ENCODE measurements at regions not wholly inside any gene's neighbourhood (a gene's known extent, or its start where the extent isn't known, plus 50 kb on each side); places are given as distances from the start of the nearest gene placed in this dataset.

- Histone ChIP-seq H4K20me1 (ENCODE audit: insufficient read depth) (no peaks in the 10 kb centered on the region), H3K27me3 (ENCODE audit: insufficient read depth, low read length) (no peaks in the 10 kb centered on the region), H3K9me3 (ENCODE audit: control insufficient read depth in 1 of 2, insufficient read depth in 1 of 2, low read depth in 1 of 2, low read length in 2 of 2) (no peaks in the 10 kb centered on the region), H2AFZ (ENCODE audit: low read depth, low read length, poor library complexity, severe bottlenecking) (no peak overlapping the region), H3K4me1 (ENCODE audit: control insufficient read depth in 1 of 2, insufficient read depth in 2 of 2, low read length in 2 of 2) (peaks cover 10 to 38% of the 10 kb centered on the region in 2 experiments), H3K9me2 (ENCODE audit: insufficient read depth) (no peaks in the 10 kb centered on the region), H3K27ac (ENCODE audit: low read depth, low read length) (no peak overlapping the region), H3K79me2 (ENCODE audit: insufficient read depth, low read length) (no peaks in the 10 kb centered on the region), H3K4me2 (ENCODE audit: low read length) (peak overlapping the region; percentile 33), H3K36me3 (ENCODE audit: control insufficient read depth in 1 of 2, insufficient read depth in 2 of 2, low read length in 2 of 2) (no peaks in the 10 kb centered on the region), H3K4me3 (replicated peaks in 1 of 2; ENCODE audit: low read depth in 1 of 2, low read length in 2 of 2) (no peak overlapping the region), H3K9ac (ENCODE audit: low read length) (no peak overlapping the region)
- intact Hi-C loops (cut with micrococcal nuclease): loop anchor here (10.0 kb wide), 1 partner anchor 65 kb away; no protein-coding TSS in a partner anchor
- RAD21 ChIA-PET (ENCODE audit: low non-redundant PET in 1 of 2, low total read pairs in 2 of 2, uncharacterized antibody in 2 of 2, unreplicated experiment in 2 of 2): no interaction called here
- BruUV-seq (replicated peaks): no TSS peak
- no peak for ATAC-seq
- TF ChIP-seq FOSL1 (IDR thresholded peaks at IDR 0.05; ENCODE audit: low read depth) (no peak), ELF1 (IDR thresholded peaks at IDR 0.05; ENCODE audit: borderline replicate concordance, low read depth) (no peak), CEBPB (IDR thresholded peaks at IDR 0.05; ENCODE audit: low read depth) (no peak), YY1 (IDR thresholded peaks at IDR 0.05; ENCODE audit: extremely low read depth, insufficient replicate concordance, low read depth, low read length) (no peak), ZFX (IDR thresholded peaks at IDR 0.05) (no peak), CTCF (IDR thresholded peaks at IDR 0.05 in 2 of 3, conservative IDR thresholded peaks at IDR 0.05 in 1 of 3; ENCODE audit: borderline replicate concordance in 1 of 3, insufficient read depth in 1 of 3, low read depth in 2 of 3, low read length in 2 of 3) (no peak), SRF (IDR thresholded peaks at IDR 0.05; ENCODE audit: low read depth) (no peak), ZBTB33 (IDR thresholded peaks at IDR 0.05; ENCODE audit: extremely low read depth, insufficient replicate concordance, low read length) (no peak), ATF3 (IDR thresholded peaks at IDR 0.05) (no peak), CBX3 (IDR thresholded peaks at IDR 0.05; ENCODE audit: low read depth) (no peak), RAD21 (IDR thresholded peaks at IDR 0.05; ENCODE audit: low read depth) (no peak), POLR2AphosphoS5 (IDR thresholded peaks at IDR 0.05; ENCODE audit: low read depth, low read length) (no peak), POLR2A (IDR thresholded peaks at IDR 0.05; ENCODE audit: borderline replicate concordance, extremely low read depth, insufficient read depth, insufficient read length) (no peak), EZH2 (IDR thresholded peaks at IDR 0.05) (no peak), SIN3A (IDR thresholded peaks at IDR 0.05; ENCODE audit: low read depth) (no peak)
- CTCF ChIA-PET: interaction anchor here (1.3 kb wide), 1 partner anchor 10 kb away, joined by 5 read pairs; no protein-coding TSS in a partner anchor
- no peak for DNase-seq (ENCODE audit: low read depth, low spot score)
- POLR2A ChIA-PET: no interaction called here
Observed at GRCh38 chr9:16029796-16030363, 477.0 kb downstream of the CCDC171 start.
